ENCODE measurements at regions not wholly inside any gene's neighbourhood (a gene's known extent, or its start where the extent isn't known, plus 50 kb on each side); places are given as distances from the start of the nearest gene placed in this dataset.

- TF ChIP-seq EZH2 (IDR thresholded peaks at IDR 0.05; ENCODE audit: borderline replicate concordance, low read length) (no peak), CTCF (IDR thresholded peaks at IDR 0.05; ENCODE audit: low read length) (no peak)
- H3K27me3 ChIP-seq (ENCODE audit: insufficient read depth, low read length) = no peaks in the 10 kb centered on the region
- H3K79me2 ChIP-seq (ENCODE audit: insufficient read depth, low read length) = no peaks in the 10 kb centered on the region
- no peak overlapping the region for H2AFZ ChIP-seq (ENCODE audit: low read length)
- no peak overlapping the region for H3K4me3 ChIP-seq (ENCODE audit: low read depth, low read length, poor library complexity, severe bottlenecking)
- no peak overlapping the region for H3K9ac ChIP-seq (ENCODE audit: low read length)
- H4K20me1 ChIP-seq (ENCODE audit: insufficient read depth, low read length) = no peaks in the 10 kb centered on the region
- H3F3A ChIP-seq (ENCODE audit: insufficient read depth, low read length) = no peaks in the 10 kb centered on the region
- H3K36me3 ChIP-seq (ENCODE audit: insufficient read depth, low read length) = no peaks in the 10 kb centered on the region
- H3K4me2 ChIP-seq (ENCODE audit: low read length) = no peak overlapping the region
- no peak overlapping the region for H3K27ac ChIP-seq (ENCODE audit: low read depth, low read length, poor library complexity, severe bottlenecking)
- H3K9me2 ChIP-seq (ENCODE audit: low read depth, low read length) = no peaks in the 10 kb centered on the region
- H3K4me1 ChIP-seq (ENCODE audit: insufficient read depth, low read length, severe bottlenecking) = no peaks in the 10 kb centered on the region
- H3K9me3 ChIP-seq (ENCODE audit: low read length) = no peaks in the 10 kb centered on the region
Measured at GRCh38 chr6:113031591-113032238, 684.6 kb downstream of the RFPL4B start.

- Histone ChIP-seq H2AFZ (ENCODE audit: low read length) (no peak overlapping the region; the same call in 1 of the 2 replicates), H3F3A (ENCODE audit: insufficient read depth, low read length) (no peaks in the 10 kb centered on the region), H3K9me3 (ENCODE audit: low read length) (no peaks in the 10 kb centered on the region), H3K36me3 (ENCODE audit: insufficient read depth, low read length) (no peaks in the 10 kb centered on the region), H3K9me2 (ENCODE audit: low read depth, low read length) (no peaks in the 10 kb centered on the region), H3K4me3 (ENCODE audit: low read depth, low read length, poor library complexity, severe bottlenecking) (no peak overlapping the region), H4K20me1 (ENCODE audit: insufficient read depth, low read length) (no peaks in the 10 kb centered on the region), H3K9ac (ENCODE audit: low read length) (no peak overlapping the region), H3K27me3 (ENCODE audit: insufficient read depth, low read length) (no peaks in the 10 kb centered on the region), H3K79me2 (ENCODE audit: insufficient read depth, low read length) (no peaks in the 10 kb centered on the region), H3K27ac (ENCODE audit: low read depth, low read length, poor library complexity, severe bottlenecking) (no peak overlapping the region), H3K4me2 (ENCODE audit: low read length) (no peak overlapping the region), H3K4me1 (ENCODE audit: insufficient read depth, low read length, severe bottlenecking) (no peaks in the 10 kb centered on the region)
- TF ChIP-seq CTCF (IDR thresholded peaks at IDR 0.05; ENCODE audit: low read length) = no peak
- no peak for TF ChIP-seq EZH2 (IDR thresholded peaks at IDR 0.05; ENCODE audit: borderline replicate concordance, low read length)
Measured at GRCh38 chr6:113039005-113039404, 691.9 kb downstream of the RFPL4B start.

- H3K27ac ChIP-seq (ENCODE audit: low read depth, low read length, poor library complexity, severe bottlenecking) = no peak overlapping the region
- H3K4me1 ChIP-seq (ENCODE audit: insufficient read depth, low read length, severe bottlenecking) = no peaks in the 10 kb centered on the region
- no peaks in the 10 kb centered on the region for H4K20me1 ChIP-seq (ENCODE audit: insufficient read depth, low read length)
- no peaks in the 10 kb centered on the region for H3K9me2 ChIP-seq (ENCODE audit: low read depth, low read length)
- H3K4me2 ChIP-seq (ENCODE audit: low read length) = no peak overlapping the region
- H3K4me3 ChIP-seq (ENCODE audit: low read depth, low read length, poor library complexity, severe bottlenecking) = no peak overlapping the region
- H3F3A ChIP-seq (ENCODE audit: insufficient read depth, low read length) = no peaks in the 10 kb centered on the region
- no peaks in the 10 kb centered on the region for H3K9me3 ChIP-seq (ENCODE audit: low read length)
- no peaks in the 10 kb centered on the region for H3K79me2 ChIP-seq (ENCODE audit: insufficient read depth, low read length)
- TF ChIP-seq EZH2 (IDR thresholded peaks at IDR 0.05; ENCODE audit: borderline replicate concordance, low read length) (no peak), CTCF (IDR thresholded peaks at IDR 0.05; ENCODE audit: low read length) (no peak)
- no peak overlapping the region for H2AFZ ChIP-seq (ENCODE audit: low read length)
- no peak overlapping the region for H3K9ac ChIP-seq (ENCODE audit: low read length)
- H3K36me3 ChIP-seq (ENCODE audit: insufficient read depth, low read length) = no peaks in the 10 kb centered on the region
- no peaks in the 10 kb centered on the region for H3K27me3 ChIP-seq (ENCODE audit: insufficient read depth, low read length)
Measured at GRCh38 chr6:113047148-113047547, 700.0 kb downstream of the RFPL4B start.
